Fibroblast of lung (primary cell): ENCODE measurements at regions not wholly inside any gene's neighbourhood (a gene's known extent, or its start where the extent isn't known, plus 50 kb on each side); places are given as distances from the start of the nearest gene placed in this dataset.

Source experiments
- DNase-seq, 2 donors: peaks; one replicate each; pipeline versions ENCODE4 v3.0.0 to v3.0.0-alpha.2; 2010; ENCODE audit warnings: low read depth in 2 of 2
- H2AFZ ChIP-seq: 2 replicates; pipeline ENCODE4 v1.5.1; 2012; ENCODE audit warnings: low read length, control low read depth, inconsistent platforms
- H3K27ac ChIP-seq: 2 replicates; pipeline ENCODE4 v1.5.1; 2011; ENCODE audit warnings: low read length, control low read depth; ENCODE audit not compliant: insufficient read depth
- H3K27me3 ChIP-seq: 2 replicates; pipeline ENCODE4 v1.5.1; 2011; ENCODE audit warnings: mild to moderate bottlenecking, low read length; ENCODE audit not compliant: control insufficient read depth, insufficient read depth
- H3K36me3 ChIP-seq: 2 replicates; pipeline ENCODE4 v1.5.1; 2011; ENCODE audit warnings: low read length; ENCODE audit not compliant: control insufficient read depth, insufficient read depth
- H3K4me1 ChIP-seq: 2 replicates; pipeline ENCODE4 v1.5.1; 2011; ENCODE audit warnings: low read length; ENCODE audit not compliant: control insufficient read depth, insufficient read depth; ENCODE audit errors: extremely low read depth
- H3K4me2 ChIP-seq: 2 replicates; pipeline ENCODE4 v1.5.1; 2011; ENCODE audit warnings: low read length, control low read depth; ENCODE audit not compliant: insufficient read depth; ENCODE audit errors: extremely low read depth
- H3K4me3 ChIP-seq, 4 experiments: fragments of 200-600 bp in 1 of 4; sonication (generic) in 1 of 4; replicated peaks in 1 of 4; 2 replicates each; pipeline ENCODE4 v1.5.1; 2011 to 2016; ENCODE audit warnings: low read length in 4 of 4, low read depth in 3 of 4, mild to moderate bottlenecking in 3 of 4, control low read depth in 2 of 4, inconsistent platforms in 1 of 4, mixed read lengths in 1 of 4; ENCODE audit not compliant: insufficient read depth in 1 of 4; ENCODE audit errors: control extremely low read depth in 1 of 4
- H3K79me2 ChIP-seq: 2 replicates; pipeline ENCODE4 v1.5.1; 2012; ENCODE audit warnings: mild to moderate bottlenecking, low read length, inconsistent platforms; ENCODE audit not compliant: control insufficient read depth, insufficient read depth
- H3K9ac ChIP-seq: 2 replicates; pipeline ENCODE4 v1.5.1; 2011; ENCODE audit warnings: mild to moderate bottlenecking, low read length, control low read depth; ENCODE audit not compliant: insufficient read depth
- H3K9me3 ChIP-seq: 2 replicates; pipeline ENCODE4 v1.5.1; 2012; ENCODE audit warnings: low read depth, low read length; ENCODE audit not compliant: control insufficient read depth, insufficient read depth
- H4K20me1 ChIP-seq: 2 replicates; pipeline ENCODE4 v1.5.1; 2011; ENCODE audit warnings: low read length; ENCODE audit not compliant: control insufficient read depth, insufficient read depth; ENCODE audit errors: extremely low read depth
- EZH2 ChIP-seq: IDR thresholded peaks from 2 replicates; pipeline ENCODE4 v1.5.1; 2012; ENCODE audit warnings: low read length, control low read depth, mild to moderate bottlenecking; ENCODE audit errors: missing control alignments
- TF ChIP-seq, protein P1 (sequence below), 2 donors: IDR thresholded peaks in 1 of 2; conservative IDR thresholded peaks in 1 of 2; 1 replicate in 1 of 2; 2 replicates in 1 of 2; pipeline ENCODE4 v1.5.1; 2011 to 2012; ENCODE audit warnings: low read length in 2 of 2, control low read depth in 1 of 2, inconsistent platforms in 1 of 2, low read depth in 1 of 2, mild to moderate bottlenecking in 1 of 2

DNA sequence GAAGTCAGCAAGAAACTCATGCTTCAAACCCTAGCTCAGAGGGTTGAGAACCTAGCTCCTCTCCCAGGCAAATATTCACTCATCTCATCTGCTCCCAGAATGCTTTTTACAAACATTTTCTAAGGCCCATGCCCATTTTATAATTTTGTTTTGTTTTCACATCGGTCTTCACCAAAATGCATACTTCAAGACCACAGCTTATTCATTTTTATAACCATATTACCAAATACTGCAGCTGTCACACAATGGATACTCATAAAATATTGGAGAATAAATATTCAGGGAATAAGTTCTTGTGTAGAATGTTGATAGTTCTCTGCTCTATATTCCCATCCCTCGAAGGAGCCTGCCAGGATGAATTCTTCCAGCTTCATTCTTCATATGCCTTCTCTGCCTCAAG lies 50.8 kb upstream of the HOXC13 start:
- H3K4me1 ChIP-seq: no peaks in the 10 kb centered on the region
- H3K4me2 ChIP-seq: no peak overlapping the region
- no peaks in the 10 kb centered on the region for H3K79me2 ChIP-seq
- H3K27ac ChIP-seq: no peak overlapping the region
- TF ChIP-seq, protein P1, sequence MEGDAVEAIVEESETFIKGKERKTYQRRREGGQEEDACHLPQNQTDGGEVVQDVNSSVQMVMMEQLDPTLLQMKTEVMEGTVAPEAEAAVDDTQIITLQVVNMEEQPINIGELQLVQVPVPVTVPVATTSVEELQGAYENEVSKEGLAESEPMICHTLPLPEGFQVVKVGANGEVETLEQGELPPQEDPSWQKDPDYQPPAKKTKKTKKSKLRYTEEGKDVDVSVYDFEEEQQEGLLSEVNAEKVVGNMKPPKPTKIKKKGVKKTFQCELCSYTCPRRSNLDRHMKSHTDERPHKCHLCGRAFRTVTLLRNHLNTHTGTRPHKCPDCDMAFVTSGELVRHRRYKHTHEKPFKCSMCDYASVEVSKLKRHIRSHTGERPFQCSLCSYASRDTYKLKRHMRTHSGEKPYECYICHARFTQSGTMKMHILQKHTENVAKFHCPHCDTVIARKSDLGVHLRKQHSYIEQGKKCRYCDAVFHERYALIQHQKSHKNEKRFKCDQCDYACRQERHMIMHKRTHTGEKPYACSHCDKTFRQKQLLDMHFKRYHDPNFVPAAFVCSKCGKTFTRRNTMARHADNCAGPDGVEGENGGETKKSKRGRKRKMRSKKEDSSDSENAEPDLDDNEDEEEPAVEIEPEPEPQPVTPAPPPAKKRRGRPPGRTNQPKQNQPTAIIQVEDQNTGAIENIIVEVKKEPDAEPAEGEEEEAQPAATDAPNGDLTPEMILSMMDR (conservative IDR thresholded peaks at IDR 0.05 in 1 of 2, IDR thresholded peaks at IDR 0.05 in 1 of 2; ENCODE audit: low read depth in 1 of 2, low read length in 2 of 2): no peak
- TF ChIP-seq EZH2: no peak
- no peaks in the 10 kb centered on the region for H3K27me3 ChIP-seq
- no peaks in the 10 kb centered on the region for H3K9me3 ChIP-seq
- no peak for DNase-seq
- no peak overlapping the region for H3K9ac ChIP-seq
- no peak overlapping the region for H2AFZ ChIP-seq
- H4K20me1 ChIP-seq: no peaks in the 10 kb centered on the region
- H3K4me3 ChIP-seq: no peak overlapping the region
- no peaks in the 10 kb centered on the region for H3K36me3 ChIP-seq
